C1 segment of cervical spinal cord (tissue), 14 donors: ENCODE measurements at regions not wholly inside any gene's neighbourhood (a gene's known extent, or its start where the extent isn't known, plus 50 kb on each side); places are given as distances from the start of the nearest gene placed in this dataset.
"Not testable (repeated sequence)": the region's sequence is repeated elsewhere in the genome, so short reads cannot be mapped to it uniquely, and the experiment has no call there.

Experiments used
- DNase-seq, 14 donors: peaks; one replicate each; lab custom pipeline; 2025; lab: John Stamatoyannopoulos, UW

DNA sequence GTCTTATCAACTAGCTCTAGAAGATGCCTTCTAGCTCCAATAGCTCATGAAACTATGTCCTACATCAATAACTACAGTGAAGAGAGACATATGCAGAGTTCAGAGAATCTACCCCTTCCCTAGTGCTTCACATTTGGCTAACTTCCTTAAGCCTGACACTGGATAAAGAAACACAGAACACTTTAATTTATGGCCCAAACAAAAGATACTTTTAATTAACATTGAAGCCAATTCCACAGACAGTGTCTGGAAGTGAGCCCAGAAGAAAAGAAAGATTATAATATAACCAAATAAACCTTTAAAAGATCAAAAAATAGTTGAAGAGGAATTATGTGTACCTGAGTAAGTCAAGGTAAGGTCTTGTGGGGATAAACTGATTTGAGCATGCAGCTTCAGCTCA, 255.2 kb downstream of the C11orf87 start:
- no peak for DNase-seq

DNA sequence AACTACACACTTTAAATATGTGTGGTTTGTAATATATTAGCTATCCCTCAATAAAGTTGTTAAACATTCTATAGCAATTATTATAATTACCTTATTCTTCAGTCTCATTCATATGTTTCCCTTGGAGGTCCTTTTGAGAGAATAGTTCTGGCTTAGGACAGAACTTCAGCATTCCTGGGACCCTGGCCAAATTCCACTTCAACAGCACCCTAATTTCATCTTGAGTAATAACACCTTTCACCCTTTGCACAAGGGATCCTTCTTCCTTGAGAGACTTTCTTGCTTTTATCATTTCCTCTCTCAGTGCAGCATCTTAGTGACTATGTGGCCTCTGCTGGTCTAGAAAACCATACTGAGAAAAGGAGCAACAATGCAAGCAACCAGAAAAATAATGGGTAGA, 255.9 kb downstream of the C11orf87 start:
- no peak for DNase-seq

DNA sequence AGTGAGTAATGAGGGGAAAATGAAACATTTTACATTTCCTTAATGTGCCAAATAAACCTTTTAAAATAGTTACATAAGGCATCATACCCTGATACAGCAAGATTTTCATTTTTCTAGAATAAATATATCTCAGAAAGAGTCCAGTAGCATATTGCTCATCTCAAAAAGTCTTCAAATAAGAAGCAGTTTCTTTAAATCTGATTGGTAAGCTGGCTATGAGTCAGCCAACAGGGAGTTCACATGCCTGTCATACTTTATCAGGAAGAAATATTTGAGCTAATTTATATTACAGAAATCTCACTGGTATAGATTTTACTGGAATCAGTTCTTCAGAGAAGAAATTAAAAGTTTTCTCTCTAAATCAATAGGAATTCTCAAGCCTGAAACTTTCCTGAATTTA, 258.1 kb downstream of the C11orf87 start:
- no peak for DNase-seq

DNA sequence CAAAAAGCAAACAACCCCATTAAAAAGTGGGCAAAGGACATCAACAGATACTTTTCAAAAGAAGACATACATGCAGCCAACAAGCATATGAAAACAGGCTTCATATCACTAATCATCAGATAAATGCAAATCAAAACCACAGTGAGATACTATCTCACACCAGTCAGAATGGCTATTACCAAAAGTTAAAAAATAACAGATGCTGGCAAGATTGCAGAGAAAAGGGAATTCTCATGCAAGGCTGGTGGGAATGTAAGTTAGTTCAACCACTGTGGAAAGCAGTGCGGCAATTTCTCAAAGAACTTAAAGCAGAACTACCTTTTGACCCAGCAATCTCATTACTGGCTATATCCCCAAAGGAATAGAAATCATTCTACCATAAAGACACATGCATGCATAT, 260.8 kb downstream of the C11orf87 start:
- not testable (repeated sequence) for DNase-seq

DNA sequence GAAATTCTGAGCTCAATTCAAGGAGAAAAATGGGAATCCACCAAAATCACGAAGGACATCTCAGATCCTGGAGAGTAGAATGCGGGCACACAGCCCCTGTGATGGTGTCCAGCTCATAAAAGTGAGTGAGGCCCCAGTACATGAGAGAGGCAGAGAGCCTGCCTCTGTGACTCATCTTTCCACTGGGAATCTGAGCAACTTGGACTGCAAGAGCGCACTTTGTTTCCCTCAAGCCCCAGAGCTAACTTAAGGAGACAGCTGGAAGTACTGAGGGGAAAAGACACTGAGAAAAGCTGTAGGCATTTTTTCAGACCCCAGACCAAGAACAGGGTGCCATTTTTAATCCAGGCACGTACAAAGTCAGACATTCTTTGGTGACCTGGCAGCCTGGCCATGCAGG, 273.7 kb downstream of the C11orf87 start:
- no peak for DNase-seq

DNA sequence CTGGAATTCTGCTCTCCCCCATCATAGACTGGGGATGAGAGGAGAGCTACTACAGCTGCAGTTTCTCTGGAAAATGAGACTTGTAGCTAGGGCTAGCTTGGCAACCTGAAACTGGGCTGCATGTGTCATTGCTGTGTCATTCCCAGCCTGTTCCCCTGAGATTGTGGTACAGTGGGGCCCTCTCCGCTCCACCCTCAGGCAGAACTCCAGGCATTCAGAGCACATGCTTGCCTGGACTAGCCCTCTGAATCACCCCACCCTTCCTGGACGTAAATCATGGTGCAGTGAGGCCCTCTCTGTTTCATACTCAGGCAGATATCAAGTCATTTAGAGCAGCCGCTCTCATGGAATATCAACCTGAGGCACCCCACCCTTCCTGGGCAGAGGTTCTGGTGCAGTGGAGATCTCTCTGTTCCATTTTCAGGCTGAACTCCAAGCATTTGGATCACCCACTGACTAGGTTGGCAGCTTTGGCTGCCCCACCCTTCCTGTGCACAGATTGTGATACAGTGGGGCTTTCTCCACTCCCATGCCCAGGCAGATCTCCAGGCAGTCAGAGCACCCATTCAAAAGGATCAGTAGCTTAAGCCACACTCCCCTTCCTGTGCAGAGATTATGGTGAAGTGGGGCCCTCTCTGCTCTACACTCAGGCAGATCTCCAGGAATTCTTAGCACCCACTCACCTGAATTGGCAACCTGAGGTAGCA, 274.4 kb downstream of the C11orf87 start:
- DNase-seq, result no peak

DNA sequence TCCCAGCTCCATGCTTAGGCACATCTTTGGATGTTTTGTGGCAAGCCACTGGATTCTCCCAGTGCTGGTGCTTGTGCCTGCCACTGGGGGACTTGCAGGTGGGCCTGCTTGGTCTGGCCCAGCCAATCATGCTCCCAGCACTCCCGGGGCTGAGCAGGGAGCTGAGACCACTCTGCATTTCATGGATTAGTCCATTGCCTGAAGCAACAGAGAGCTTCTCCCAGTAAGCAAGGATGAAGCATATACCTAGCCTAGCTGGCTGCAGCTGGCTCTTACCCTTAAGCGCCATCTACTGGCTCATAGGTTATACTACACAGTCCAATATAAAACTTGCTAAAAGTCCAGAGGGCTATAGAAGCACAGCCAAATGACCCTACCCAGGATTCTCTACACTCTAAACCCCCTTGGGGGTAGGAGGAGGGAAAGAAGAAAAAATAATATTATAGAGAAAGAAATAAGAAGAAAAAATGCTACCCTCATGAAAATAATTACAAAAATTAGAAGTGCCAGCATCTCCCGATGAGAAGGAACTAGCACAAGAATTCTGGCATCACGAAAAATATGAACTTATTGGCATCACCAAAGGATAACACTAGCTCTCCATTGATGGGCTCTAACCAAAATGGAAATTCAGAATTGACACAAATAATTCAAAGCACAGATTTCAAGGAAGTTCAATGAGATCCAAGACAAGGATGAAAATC, 275.3 kb downstream of the C11orf87 start:
- DNase-seq, result no peak

DNA sequence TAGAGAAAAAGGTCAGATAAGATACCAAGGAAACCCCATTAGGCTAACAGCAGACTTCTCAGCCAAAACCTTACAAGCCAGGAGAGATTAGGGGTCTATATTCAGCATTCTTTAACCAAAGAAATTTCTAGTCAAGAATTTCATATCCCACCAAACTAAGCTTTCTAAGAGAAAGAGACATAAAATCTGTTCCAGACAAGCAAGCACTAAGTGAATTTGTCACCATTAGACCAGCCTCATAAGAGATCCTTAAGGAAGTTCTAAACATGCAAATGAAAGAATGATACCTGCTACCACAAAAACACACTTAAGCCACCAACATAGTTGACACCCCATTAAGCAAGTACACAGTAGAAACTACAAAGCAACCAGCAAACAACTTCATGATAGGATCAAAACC, 276.2 kb downstream of the C11orf87 start:
- DNase-seq, result no peak

DNA sequence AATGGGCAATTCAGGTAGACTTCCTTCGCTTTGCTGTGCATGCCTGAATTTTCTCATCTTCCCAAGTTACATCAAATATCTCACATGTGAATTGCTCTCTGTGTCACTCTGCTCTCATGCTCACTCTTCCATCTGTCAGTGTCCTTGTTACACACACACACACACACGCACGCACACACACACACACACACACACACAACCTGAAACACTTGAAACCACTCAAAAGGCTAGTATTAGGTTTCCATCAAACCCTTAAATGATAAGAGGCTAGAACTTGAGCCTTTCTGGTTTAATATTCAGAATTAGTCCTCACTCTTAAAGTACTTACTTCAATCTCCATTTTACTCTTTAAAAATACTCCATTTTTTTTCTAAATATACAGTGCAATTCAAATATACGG, 282.4 kb downstream of the C11orf87 start:
- no peak for DNase-seq

DNA sequence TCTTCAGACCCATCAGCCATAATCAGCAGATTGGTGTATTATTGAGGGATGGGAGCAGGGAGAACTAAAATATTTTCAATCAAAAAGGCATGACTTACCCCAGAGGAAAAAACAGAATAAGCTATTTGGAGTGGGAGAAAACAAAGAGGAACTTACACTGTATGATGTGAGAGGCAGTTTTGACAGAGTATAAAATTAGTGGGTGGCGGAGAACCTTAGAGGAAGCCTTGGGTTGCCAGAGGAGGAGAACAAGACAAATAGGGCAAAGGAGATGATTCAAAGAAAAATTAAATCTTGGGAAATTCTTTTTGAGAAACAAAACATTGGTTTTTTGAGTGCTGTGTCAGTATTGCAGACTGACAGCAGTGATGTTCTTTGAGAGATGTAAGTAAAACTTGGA, 285.0 kb downstream of the C11orf87 start:
- DNase-seq, result no peak

DNA sequence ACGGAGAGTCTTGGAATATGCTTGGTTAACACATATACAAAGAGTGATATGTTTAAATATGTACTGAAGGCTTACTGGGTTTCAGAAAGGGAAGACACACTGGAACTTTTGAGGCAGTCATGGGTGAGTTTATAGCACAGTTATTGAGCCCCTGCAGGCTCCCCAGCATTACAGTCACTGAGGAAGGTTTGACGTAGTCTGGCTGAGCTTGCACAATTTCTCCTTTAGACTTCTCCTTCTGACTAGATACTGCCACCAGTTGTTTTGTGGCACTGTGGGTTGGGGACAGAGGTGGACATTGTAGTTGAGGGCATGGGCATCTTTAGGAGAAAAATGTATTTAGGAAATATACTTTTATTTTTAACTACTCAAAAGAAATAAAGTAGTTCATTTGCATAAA, 285.4 kb downstream of the C11orf87 start:
- no peak for DNase-seq

DNA sequence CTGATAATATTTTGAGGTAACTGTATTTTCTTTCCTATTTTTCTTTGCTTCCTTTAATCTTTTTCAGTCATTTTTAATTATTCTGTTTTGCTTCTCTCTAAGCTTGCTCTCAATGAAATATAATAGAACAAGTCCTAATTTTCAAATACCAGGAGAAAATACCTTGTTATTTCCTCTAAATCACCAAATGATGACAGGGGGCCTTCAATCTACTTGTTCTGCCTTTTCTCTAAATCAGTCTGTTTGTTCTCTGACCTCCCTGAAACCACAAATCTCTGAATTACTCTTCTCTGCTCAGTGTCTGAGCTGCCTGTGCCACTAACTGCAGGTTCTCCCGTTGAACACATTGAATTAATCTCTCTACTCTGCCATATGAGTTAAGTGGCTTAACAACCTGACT, 286.2 kb downstream of the C11orf87 start:
- no peak for DNase-seq

DNA sequence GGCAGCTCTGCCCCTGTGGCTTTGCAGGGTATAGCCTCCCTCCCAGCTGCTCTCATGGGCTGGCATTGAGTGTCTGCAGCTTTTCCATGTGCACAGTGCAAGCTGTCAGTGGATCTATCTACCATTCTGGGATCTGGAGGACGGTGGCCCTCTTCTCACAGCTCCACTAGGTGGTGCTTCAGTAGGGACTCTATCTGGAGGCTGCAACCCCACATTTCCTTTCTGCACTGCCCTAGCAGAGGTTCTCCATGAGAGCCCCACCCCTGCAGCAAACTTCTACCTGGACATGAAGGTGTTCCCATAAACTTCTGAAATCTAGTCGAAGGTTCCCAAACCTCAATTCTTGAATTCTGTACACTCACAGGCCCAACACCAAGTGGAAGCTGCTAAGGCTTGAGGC, 292.5 kb downstream of the C11orf87 start:
- DNase-seq, result not testable (repeated sequence)

DNA sequence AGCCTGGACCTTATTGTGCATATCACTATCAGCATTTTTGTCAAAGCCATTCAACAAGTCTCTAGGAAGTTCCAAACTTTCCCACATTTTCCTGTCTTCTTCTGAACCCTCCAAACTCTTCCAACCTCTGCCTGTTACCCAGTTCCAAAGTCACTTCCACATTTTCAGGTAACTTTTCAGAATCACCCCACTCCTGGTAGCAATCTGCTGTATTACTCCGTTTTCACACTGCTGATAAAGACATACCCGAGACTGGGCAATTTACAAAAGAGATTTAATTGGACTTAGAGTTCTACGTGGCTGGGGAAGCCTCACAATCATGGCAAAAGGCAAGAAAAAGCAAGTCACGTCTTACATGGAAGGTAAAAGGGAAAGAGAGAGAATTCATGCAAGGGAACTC, 293.4 kb downstream of the C11orf87 start:
- not testable (repeated sequence) for DNase-seq

DNA sequence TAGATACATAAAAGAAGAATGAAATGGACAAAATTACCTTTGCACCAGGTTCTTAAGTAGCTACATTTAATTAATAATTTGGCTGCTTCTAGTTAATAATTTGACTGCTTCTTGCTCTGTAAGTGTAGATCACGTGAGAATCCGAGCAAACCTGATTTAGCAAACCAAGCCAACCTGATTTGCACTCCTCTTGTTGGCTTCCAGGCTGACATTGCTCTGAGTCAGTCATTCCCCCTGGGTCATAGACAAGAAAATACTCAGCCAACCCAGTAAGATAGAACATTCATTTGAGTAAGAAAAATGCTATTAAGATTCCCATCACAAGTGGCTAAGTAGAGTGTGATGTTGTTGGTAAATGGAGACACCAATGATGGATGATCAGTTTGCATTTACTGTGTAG, 304.1 kb downstream of the C11orf87 start:
- DNase-seq, result no peak

DNA sequence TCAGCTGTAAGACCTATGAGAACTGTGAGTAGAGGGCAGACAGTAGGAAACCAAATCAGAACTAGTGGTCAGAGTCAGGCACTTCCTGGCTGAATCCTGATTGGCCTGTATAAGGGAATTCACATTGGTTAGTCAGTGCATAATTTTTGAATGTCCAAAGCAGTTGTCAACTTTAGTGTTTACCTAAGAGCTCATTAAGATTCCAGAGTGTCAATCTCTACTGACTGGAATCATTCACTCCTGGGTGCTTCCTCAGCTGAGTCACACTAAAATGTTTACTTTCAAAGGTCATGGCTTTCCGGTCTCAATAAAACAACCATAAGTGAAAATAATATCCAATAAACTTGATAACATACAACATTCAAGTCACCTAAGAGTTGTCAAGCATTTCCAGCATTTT, 306.1 kb downstream of the C11orf87 start:
- no peak for DNase-seq

DNA sequence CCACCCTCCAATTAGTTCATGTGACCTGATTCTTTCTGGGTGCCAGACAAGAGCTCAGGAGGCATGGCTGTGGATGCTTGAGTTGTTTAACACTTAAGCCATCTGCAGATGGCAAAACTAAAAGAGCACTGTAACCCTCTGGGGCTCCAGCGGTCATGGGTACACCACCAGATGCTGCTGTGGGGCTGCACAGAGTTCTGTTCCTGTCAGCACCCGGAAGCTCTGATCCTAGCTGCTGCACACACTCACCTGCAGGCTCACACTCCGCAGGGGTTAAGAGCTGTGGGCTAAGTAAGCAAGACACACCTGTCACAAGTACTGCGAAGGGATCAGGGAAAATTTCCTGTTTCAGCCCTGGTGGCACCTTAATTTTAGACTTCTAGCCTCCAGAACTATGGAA, 307.8 kb downstream of the C11orf87 start:
- no peak for DNase-seq

DNA sequence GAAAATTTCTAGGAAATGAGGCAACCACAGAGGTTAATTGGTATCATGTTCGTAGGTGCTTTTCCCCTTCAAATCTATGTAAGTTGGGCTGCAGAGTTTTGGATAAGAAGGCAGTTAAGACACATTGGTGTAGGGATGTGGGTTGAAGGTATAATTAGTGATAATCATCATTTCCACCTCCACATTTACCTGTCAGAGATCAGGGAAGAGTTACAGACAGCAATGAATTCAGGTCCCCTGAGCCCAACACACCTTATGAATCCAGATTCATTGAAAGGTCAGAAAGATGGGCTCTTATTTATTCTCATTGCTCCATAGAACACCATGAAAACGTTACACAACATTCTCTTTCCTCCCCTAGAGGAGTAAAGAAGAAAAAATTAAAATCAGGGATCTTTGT, 308.7 kb downstream of the C11orf87 start:
- DNase-seq, result no peak

DNA sequence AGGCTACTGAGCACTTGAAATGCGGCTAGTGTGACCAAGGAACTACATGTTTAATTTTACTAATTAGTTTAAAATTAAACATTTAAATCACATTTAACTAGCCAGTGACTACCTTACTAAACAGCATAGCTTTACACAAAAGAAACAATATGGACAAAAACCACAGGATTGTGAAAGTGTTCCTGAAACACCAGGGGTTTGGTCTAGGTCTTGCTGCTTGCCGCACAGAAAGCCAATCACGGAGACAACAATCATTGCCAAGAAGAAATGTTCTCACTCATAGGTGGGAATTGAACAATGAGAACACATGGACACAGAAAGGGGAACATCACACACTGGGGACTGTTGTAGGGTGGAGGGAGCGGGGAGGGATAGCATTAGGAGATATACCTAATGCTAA, 309.5 kb downstream of the C11orf87 start:
- DNase-seq, result no peak

DNA sequence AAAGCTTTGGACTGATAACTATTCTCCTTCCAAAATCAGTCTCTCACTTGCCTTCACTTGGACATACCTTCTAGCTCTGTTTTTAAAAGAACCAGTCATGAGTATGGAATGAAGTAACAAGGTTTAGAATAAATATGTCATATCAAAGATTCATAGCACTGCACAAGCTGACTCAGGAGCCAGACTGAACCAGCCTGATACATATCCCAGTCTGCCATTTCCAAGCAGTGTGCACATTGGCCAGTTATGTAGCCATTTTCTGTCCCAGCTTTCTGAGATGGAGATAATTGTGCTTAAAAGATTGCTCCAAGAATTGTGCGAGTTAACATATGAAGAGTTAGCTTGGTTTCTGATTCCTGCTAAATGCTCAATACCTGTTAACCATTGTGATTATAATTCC, 311.3 kb downstream of the C11orf87 start:
- DNase-seq, result no peak

DNA sequence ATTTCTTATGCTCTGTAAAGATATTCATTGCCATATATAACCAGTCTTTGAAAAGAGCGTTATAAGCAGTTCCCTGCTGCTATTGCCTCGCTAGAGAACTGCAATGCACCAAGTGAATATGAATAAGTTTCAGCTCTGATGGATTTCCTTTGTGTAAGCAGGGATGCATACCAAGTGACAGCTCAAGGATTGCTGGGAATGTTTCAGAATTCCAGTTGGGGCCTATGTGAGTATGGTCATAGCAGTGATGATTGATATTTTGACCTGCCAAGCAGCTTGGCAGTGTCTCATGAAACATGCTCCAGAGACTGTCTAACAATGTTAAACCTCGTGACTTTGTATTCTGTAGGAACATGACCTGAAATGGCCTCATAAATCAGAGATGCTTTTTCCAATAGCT, 312.6 kb downstream of the C11orf87 start:
- no peak for DNase-seq

DNA sequence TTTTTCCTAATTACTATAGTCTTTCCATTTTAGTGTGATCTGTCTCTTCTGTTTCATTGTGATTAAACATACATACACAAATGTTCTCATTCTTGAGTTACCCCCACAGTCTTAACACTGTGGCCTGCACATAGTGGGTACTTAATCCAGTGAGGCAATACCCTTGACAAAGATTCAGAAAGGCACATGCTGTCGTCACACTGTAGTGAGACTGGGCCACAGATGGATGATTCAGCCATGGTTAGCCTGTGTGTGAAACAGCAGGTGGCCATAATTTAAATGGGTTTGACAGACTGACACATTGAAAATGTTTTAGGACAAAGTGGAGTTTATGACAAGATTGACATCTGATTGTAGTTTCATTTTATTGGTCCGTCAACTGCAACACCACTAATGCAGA, 313.1 kb downstream of the C11orf87 start:
- DNase-seq, result no peak

DNA sequence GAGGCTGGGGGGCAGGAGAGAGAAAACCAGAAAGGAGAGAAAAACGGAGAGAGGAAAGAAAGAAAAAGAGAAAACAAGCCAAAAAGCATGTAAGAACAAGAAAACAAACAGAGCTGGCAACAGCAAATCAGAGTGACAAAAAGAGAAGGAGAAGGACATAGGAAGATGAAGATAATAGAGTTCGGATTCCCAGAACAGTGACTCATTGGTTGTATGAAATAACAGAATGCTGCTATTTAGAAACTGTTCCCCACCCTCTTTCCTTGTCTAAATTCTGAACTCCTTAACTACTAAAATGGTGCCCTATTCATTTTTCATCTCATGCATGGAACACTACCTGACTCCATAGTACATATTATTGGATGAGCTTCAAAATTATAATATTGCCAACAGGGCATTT, 317.4 kb downstream of the C11orf87 start:
- no peak for DNase-seq
